ENCODE measurements at regions not wholly inside any gene's neighbourhood (a gene's known extent, or its start where the extent isn't known, plus 50 kb on each side); places are given as distances from the start of the nearest gene placed in this dataset.
"Not testable (repeated sequence)": the region's sequence is repeated elsewhere in the genome, so short reads cannot be mapped to it uniquely, and the experiment has no call there.

- DNase-seq (ENCODE audit: low read depth) = not testable (repeated sequence)
Measured at GRCh38 chr16:21534561-21534960, 64.8 kb upstream of the METTL9 start.

- not testable (repeated sequence) for DNase-seq (ENCODE audit: low read depth)
Measured at GRCh38 chr16:21535201-21535600, 64.2 kb upstream of the METTL9 start.

- not testable (repeated sequence) for DNase-seq (ENCODE audit: low read depth)
Measured at GRCh38 chr16:21536740-21537139, 62.6 kb upstream of the METTL9 start.

- not testable (repeated sequence) for DNase-seq (ENCODE audit: low read depth)
Measured at GRCh38 chr16:21537598-21537997, 61.8 kb upstream of the METTL9 start.

- not testable (repeated sequence) for DNase-seq (ENCODE audit: low read depth)
Measured at GRCh38 chr16:21539107-21539618, 60.2 kb upstream of the METTL9 start.

GRCh38 chr16:21540770-21541433 lies 58.5 kb upstream of the METTL9 start:
- not testable (repeated sequence) for DNase-seq (ENCODE audit: low read depth)

GRCh38 chr16:21541611-21542051 lies 57.7 kb upstream of the METTL9 start:
- not testable (repeated sequence) for DNase-seq (ENCODE audit: low read depth)

- not testable (repeated sequence) for DNase-seq (ENCODE audit: low read depth)
Measured at GRCh38 chr16:21542075-21542474, 57.3 kb upstream of the METTL9 start.

- DNase-seq (ENCODE audit: low read depth) = not testable (repeated sequence)
Measured at GRCh38 chr16:21542491-21543124, 56.8 kb upstream of the METTL9 start.

- not testable (repeated sequence) for DNase-seq (ENCODE audit: low read depth)
Measured at GRCh38 chr16:21543151-21543836, 56.1 kb upstream of the METTL9 start.

GRCh38 chr16:21545664-21546326 lies 53.6 kb upstream of the METTL9 start:
- DNase-seq (ENCODE audit: low read depth) = not testable (repeated sequence)

- DNase-seq (ENCODE audit: low read depth) = not testable (repeated sequence)
Measured at GRCh38 chr16:21549396-21549795, 50.0 kb upstream of the METTL9 start.

All from activated T-helper 1 cell treated with Interleukin-2 at 50 U/mL for 16 hours (primary cell).